ENCODE measurements at regions not wholly inside any gene's neighbourhood (a gene's known extent, or its start where the extent isn't known, plus 50 kb on each side); places are given as distances from the start of the nearest gene placed in this dataset.

DNA sequence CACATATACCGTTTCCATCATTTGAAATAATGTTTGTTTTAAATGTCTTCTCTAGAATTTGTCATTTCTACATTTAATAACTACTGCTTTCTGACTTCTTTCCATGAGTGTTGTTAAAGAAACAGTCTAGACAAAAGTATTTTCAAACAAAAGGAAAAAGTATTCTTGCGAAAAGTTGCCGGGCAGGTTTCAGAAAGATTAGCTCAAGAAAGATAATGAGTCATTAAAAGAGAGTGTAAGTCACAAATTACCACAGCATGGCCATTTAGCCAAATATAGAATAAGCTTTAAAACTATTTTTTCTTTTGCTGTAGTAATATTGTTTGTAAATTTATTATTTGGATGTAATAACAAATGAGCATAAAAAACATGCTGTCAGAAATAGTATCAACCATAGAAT lies 493.0 kb downstream of the TLL1 start:
- Histone ChIP-seq H3K4me3 (ENCODE audit: low read depth, low read length) (no peak overlapping the region), H3K27me3 (ENCODE audit: insufficient read depth, low read length) (no peaks in the 10 kb centered on the region), H2BK120ac (ENCODE audit: insufficient read depth, low read length, poor library complexity) (no peak overlapping the region), H3K9ac (ENCODE audit: low read length) (no peak overlapping the region), H2BK5ac (ENCODE audit: low read depth, low read length, poor library complexity) (no peak overlapping the region), H2AK5ac (ENCODE audit: low read length) (no peak overlapping the region), H3K4ac (ENCODE audit: low read depth, low read length) (no peak overlapping the region), H2AFZ (ENCODE audit: insufficient read depth, low read length, poor library complexity) (no peak overlapping the region), H3K27ac (ENCODE audit: low read depth, low read length) (no peak overlapping the region), H4K91ac (ENCODE audit: low read depth, low read length) (no peak overlapping the region), H3K79me2 (ENCODE audit: control insufficient read depth, insufficient read depth, low read length, poor library complexity) (no peaks in the 10 kb centered on the region), H3K14ac (ENCODE audit: low read length) (no peak overlapping the region), H4K12ac (ENCODE audit: low read depth, low read length) (no peak overlapping the region), H2BK12ac (ENCODE audit: low read length) (no peak overlapping the region), H3K4me1 (ENCODE audit: control insufficient read depth in 1 of 2, insufficient read depth in 2 of 2, low read length in 2 of 2) (peaks cover 0 to 2% of the 10 kb centered on the region in 2 experiments), H3K9me3 (ENCODE audit: insufficient read depth, low read depth, low read length) (no peaks in the 10 kb centered on the region), H3K79me1 (ENCODE audit: low read length) (no peaks in the 10 kb centered on the region), H3K4me2 (ENCODE audit: low read length) (no peak overlapping the region), H3K18ac (ENCODE audit: low read length) (no peak overlapping the region), H3K36me3 (ENCODE audit: control insufficient read depth in 1 of 2, insufficient read depth in 2 of 2, low read length in 2 of 2) (no peaks in the 10 kb centered on the region), H3K23ac (ENCODE audit: low read length) (no peak overlapping the region), H4K8ac (ENCODE audit: low read depth, low read length) (no peak overlapping the region)
- no CpG with 5 or more reads among the region's 3 CpGs for WGBS (ENCODE audit: extremely low coverage, insufficient coverage, insufficient read length)
- peak; percentile 53 to 80 for DNase-seq

DNA sequence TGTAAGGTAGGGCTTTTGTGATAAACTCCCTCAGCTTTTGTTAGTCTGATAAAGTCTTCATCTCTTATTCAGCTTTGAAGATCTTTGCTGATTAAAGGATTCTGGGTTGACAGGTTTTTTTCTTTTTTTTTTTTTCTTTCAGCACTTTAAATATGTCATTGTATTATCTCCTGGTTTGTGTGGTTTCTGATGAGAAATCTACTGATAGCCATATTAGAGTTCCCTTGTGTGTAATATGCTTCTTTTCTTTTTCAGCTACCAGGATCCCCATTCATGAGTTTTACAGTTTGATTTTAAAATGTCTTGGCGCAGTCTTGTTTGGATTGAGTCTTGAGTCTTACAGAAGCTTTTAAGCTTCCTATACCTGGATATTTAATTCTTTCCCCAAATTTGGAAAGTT lies 504.5 kb downstream of the TLL1 start:
- WGBS (ENCODE audit: extremely low coverage, insufficient coverage, insufficient read length) = no CpG with 5 or more reads among the region's 1 CpG
- Histone ChIP-seq H3K27ac (ENCODE audit: low read depth, low read length) (no peak overlapping the region), H2BK120ac (ENCODE audit: insufficient read depth, low read length, poor library complexity) (no peak overlapping the region), H3K4me1 (ENCODE audit: control insufficient read depth in 1 of 2, insufficient read depth in 2 of 2, low read length in 2 of 2) (no peaks in the 10 kb centered on the region), H3K23ac (ENCODE audit: low read length) (no peak overlapping the region), H3K79me2 (ENCODE audit: control insufficient read depth, insufficient read depth, low read length, poor library complexity) (no peaks in the 10 kb centered on the region), H3K9me3 (ENCODE audit: insufficient read depth, low read depth, low read length) (peaks cover 7% of the 10 kb centered on the region), H3K4ac (ENCODE audit: low read depth, low read length) (no peak overlapping the region), H4K8ac (ENCODE audit: low read depth, low read length) (no peak overlapping the region), H3K9ac (ENCODE audit: low read length) (no peak overlapping the region), H2BK5ac (ENCODE audit: low read depth, low read length, poor library complexity) (no peak overlapping the region), H3K14ac (ENCODE audit: low read length) (no peak overlapping the region), H4K12ac (ENCODE audit: low read depth, low read length) (no peak overlapping the region), H2BK12ac (ENCODE audit: low read length) (no peak overlapping the region), H3K27me3 (ENCODE audit: insufficient read depth, low read length) (no peaks in the 10 kb centered on the region), H3K79me1 (ENCODE audit: low read length) (no peaks in the 10 kb centered on the region), H3K4me3 (ENCODE audit: low read depth, low read length) (no peak overlapping the region), H3K36me3 (ENCODE audit: control insufficient read depth in 1 of 2, insufficient read depth in 2 of 2, low read length in 2 of 2) (no peaks in the 10 kb centered on the region), H2AFZ (ENCODE audit: insufficient read depth, low read length, poor library complexity) (no peak overlapping the region), H3K18ac (ENCODE audit: low read length) (no peak overlapping the region), H4K91ac (ENCODE audit: low read depth, low read length) (no peak overlapping the region), H3K4me2 (ENCODE audit: low read length) (no peak overlapping the region), H2AK5ac (ENCODE audit: low read length) (no peak overlapping the region)
- no peak for DNase-seq

DNA sequence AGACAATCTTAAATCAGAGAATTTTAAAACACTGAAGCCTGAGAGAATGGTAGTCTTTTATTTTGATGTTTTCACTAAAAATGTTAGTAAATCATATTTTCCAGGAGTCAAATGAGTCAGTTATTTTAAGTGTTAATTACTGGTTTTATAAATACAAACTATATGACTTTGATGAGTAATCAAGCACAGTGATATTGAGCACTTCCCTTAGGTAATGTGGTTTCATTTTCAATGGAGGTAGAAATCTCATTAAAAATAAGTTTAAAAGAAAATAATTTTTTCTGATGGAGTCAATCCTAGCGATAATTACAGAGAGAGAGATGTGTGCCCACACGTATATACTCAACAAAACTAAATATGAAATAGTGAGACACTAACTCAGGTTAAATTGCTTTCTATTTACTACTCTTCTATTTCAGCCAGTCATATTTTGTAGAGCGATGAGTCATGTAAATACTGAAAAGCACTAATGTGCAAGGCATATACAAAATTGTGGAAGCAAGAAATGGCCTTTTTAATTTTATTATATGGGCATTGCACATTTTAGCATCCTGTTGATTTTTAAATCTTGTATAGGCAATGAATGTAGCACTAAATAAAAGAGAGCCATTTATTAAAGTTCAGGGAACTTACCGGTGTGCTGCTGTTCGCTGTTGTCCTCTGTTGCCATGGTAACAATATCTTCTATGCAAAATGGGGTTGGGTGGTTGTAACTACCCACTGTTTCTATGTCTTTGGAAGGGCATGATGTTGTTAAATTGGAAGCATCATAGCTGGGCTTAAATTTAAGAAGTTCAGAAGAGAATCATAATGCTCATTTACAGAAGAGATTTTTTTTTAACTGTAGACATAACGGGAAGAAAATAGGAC lies 513.7 kb downstream of the TLL1 start:
- no peak overlapping the region for H3K9ac ChIP-seq (ENCODE audit: low read length)
- H3K79me2 ChIP-seq (ENCODE audit: control insufficient read depth, insufficient read depth, low read length, poor library complexity) = no peaks in the 10 kb centered on the region
- no peak overlapping the region for H2AK5ac ChIP-seq (ENCODE audit: low read length)
- no peaks in the 10 kb centered on the region for H3K9me3 ChIP-seq (ENCODE audit: insufficient read depth, low read depth, low read length)
- H3K4me3 ChIP-seq (ENCODE audit: low read depth, low read length) = no peak overlapping the region
- no peak overlapping the region for H2AFZ ChIP-seq (ENCODE audit: insufficient read depth, low read length, poor library complexity)
- H2BK5ac ChIP-seq (ENCODE audit: low read depth, low read length, poor library complexity) = no peak overlapping the region
- no peaks in the 10 kb centered on the region for H3K27me3 ChIP-seq (ENCODE audit: insufficient read depth, low read length)
- no peak overlapping the region for H3K18ac ChIP-seq (ENCODE audit: low read length)
- no CpG with 5 or more reads among the region's 6 CpGs for WGBS (ENCODE audit: extremely low coverage, insufficient coverage, insufficient read length)
- no peak overlapping the region for H3K23ac ChIP-seq (ENCODE audit: low read length)
- H3K36me3 ChIP-seq (ENCODE audit: control insufficient read depth in 1 of 2, insufficient read depth in 2 of 2, low read length in 2 of 2) = no peaks in the 10 kb centered on the region
- H3K27ac ChIP-seq (ENCODE audit: low read depth, low read length) = no peak overlapping the region
- DNase-seq = peak in 1 of 2 donors; percentile 12
- H3K14ac ChIP-seq (ENCODE audit: low read length) = no peak overlapping the region
- no peak overlapping the region for H2BK12ac ChIP-seq (ENCODE audit: low read length)
- no peak overlapping the region for H4K91ac ChIP-seq (ENCODE audit: low read depth, low read length)
- no peak overlapping the region for H4K12ac ChIP-seq (ENCODE audit: low read depth, low read length)
- H3K4me2 ChIP-seq (ENCODE audit: low read length) = no peak overlapping the region
- H4K8ac ChIP-seq (ENCODE audit: low read depth, low read length) = no peak overlapping the region
- H3K4me1 ChIP-seq (ENCODE audit: control insufficient read depth in 1 of 2, insufficient read depth in 2 of 2, low read length in 2 of 2) = no peaks in the 10 kb centered on the region
- no peak overlapping the region for H2BK120ac ChIP-seq (ENCODE audit: insufficient read depth, low read length, poor library complexity)
- no peaks in the 10 kb centered on the region for H3K79me1 ChIP-seq (ENCODE audit: low read length)
- H3K4ac ChIP-seq (ENCODE audit: low read depth, low read length) = no peak overlapping the region

DNA sequence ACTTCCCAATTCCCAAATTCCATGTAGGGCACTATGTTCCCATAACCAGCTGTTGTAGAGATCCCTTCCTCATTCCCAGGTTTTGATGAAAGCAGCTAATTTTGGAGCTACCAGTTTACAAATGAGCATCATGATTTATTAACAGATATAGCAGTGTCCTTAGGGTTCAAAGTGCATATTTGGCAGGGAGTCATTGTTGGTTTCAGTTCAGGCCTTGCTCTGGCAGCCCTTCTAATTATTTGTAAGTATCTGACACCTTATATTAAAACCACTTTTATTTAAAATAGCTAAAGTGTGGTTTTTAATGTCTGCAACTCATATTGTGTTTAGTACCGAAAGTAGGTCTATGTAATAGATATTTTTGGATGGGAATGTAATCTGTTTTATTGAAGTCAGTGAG lies 518.5 kb downstream of the TLL1 start:
- Histone ChIP-seq H3K4me3 (ENCODE audit: low read depth, low read length) (no peak overlapping the region), H3K14ac (ENCODE audit: low read length) (no peak overlapping the region), H3K4me2 (ENCODE audit: low read length) (no peak overlapping the region), H3K79me1 (ENCODE audit: low read length) (no peaks in the 10 kb centered on the region), H3K9ac (ENCODE audit: low read length) (no peak overlapping the region), H3K79me2 (ENCODE audit: control insufficient read depth, insufficient read depth, low read length, poor library complexity) (no peaks in the 10 kb centered on the region), H2AFZ (ENCODE audit: insufficient read depth, low read length, poor library complexity) (no peak overlapping the region), H3K9me3 (ENCODE audit: insufficient read depth, low read depth, low read length) (no peaks in the 10 kb centered on the region), H3K4me1 (ENCODE audit: control insufficient read depth in 1 of 2, insufficient read depth in 2 of 2, low read length in 2 of 2) (no peaks in the 10 kb centered on the region), H4K12ac (ENCODE audit: low read depth, low read length) (no peak overlapping the region), H3K18ac (ENCODE audit: low read length) (no peak overlapping the region), H3K4ac (ENCODE audit: low read depth, low read length) (no peak overlapping the region), H3K27me3 (ENCODE audit: insufficient read depth, low read length) (no peaks in the 10 kb centered on the region), H2BK5ac (ENCODE audit: low read depth, low read length, poor library complexity) (no peak overlapping the region), H2AK5ac (ENCODE audit: low read length) (no peak overlapping the region), H2BK120ac (ENCODE audit: insufficient read depth, low read length, poor library complexity) (no peak overlapping the region), H2BK12ac (ENCODE audit: low read length) (no peak overlapping the region), H3K27ac (ENCODE audit: low read depth, low read length) (no peak overlapping the region), H3K23ac (ENCODE audit: low read length) (no peak overlapping the region), H4K91ac (ENCODE audit: low read depth, low read length) (no peak overlapping the region), H3K36me3 (ENCODE audit: control insufficient read depth in 1 of 2, insufficient read depth in 2 of 2, low read length in 2 of 2) (no peaks in the 10 kb centered on the region), H4K8ac (ENCODE audit: low read depth, low read length) (no peak overlapping the region)
- WGBS (ENCODE audit: extremely low coverage, insufficient coverage, insufficient read length) = no CpG with 5 or more reads among the region's 1 CpG
- no peak for DNase-seq

All from trophoblast cell (in vitro differentiated cells and primary cell).